Activated T-cell treated with anti-CD3 and anti-CD28 coated beads, Interleukin-2, amount 50 U/mL, for 48 hours (primary cell): ENCODE measurements at regions not wholly inside any gene's neighbourhood (a gene's known extent, or its start where the extent isn't known, plus 50 kb on each side); places are given as distances from the start of the nearest gene placed in this dataset.
"Not testable (repeated sequence)": the region's sequence is repeated elsewhere in the genome, so short reads cannot be mapped to it uniquely, and the experiment has no call there.

ENCODE experiments used
- DNase-seq, 2 experiments: peaks; one replicate each; pipeline ENCODE4 v3.0.0-alpha.2; 2020

- DNase-seq = no peak
Measured at GRCh38 chr11:134612140-134613030, 200.3 kb upstream of the B3GAT1 start.

GRCh38 chr11:134611537-134611936 is 199.5 kb upstream of the B3GAT1 start:
- no peak for DNase-seq

GRCh38 chr11:134610116-134610910 is 198.3 kb upstream of the B3GAT1 start:
- no peak for DNase-seq

- no peak for DNase-seq
Measured at GRCh38 chr11:134609361-134610115, 197.5 kb upstream of the B3GAT1 start.

- no peak for DNase-seq
Measured at GRCh38 chr11:134607963-134608750, 196.1 kb upstream of the B3GAT1 start.

- DNase-seq = no peak
Measured at GRCh38 chr11:134606251-134606650, 194.2 kb upstream of the B3GAT1 start.

- DNase-seq = no peak
Measured at GRCh38 chr11:134604886-134605285, 192.8 kb upstream of the B3GAT1 start.

GRCh38 chr11:134599299-134599771 is 187.3 kb upstream of the B3GAT1 start:
- no peak for DNase-seq

- no peak for DNase-seq
Measured at GRCh38 chr11:134598368-134598767, 186.3 kb upstream of the B3GAT1 start.

GRCh38 chr11:134597452-134597851 is 185.4 kb upstream of the B3GAT1 start:
- no peak for DNase-seq

GRCh38 chr11:134596404-134596803 is 184.4 kb upstream of the B3GAT1 start:
- no peak for DNase-seq

GRCh38 chr11:134592391-134592990 is 180.4 kb upstream of the B3GAT1 start:
- DNase-seq = peak; percentile 76 to 77

GRCh38 chr11:134591338-134591737 is 179.3 kb upstream of the B3GAT1 start:
- DNase-seq = no peak

GRCh38 chr11:134589129-134589528 is 177.1 kb upstream of the B3GAT1 start:
- no peak for DNase-seq

- DNase-seq = not testable (repeated sequence)
Measured at GRCh38 chr11:134588460-134589110, 176.5 kb upstream of the B3GAT1 start.

- DNase-seq = no peak
Measured at GRCh38 chr11:134587345-134587744, 175.3 kb upstream of the B3GAT1 start.

- DNase-seq = no peak
Measured at GRCh38 chr11:134586726-134587125, 174.7 kb upstream of the B3GAT1 start.

- no peak for DNase-seq
Measured at GRCh38 chr11:134585666-134586610, 173.9 kb upstream of the B3GAT1 start.

- DNase-seq = no peak
Measured at GRCh38 chr11:134584706-134585445, 172.8 kb upstream of the B3GAT1 start.
